GM12878 (cell line): ENCODE measurements at regions not wholly inside any gene's neighbourhood (a gene's known extent, or its start where the extent isn't known, plus 50 kb on each side); places are given as distances from the start of the nearest gene placed in this dataset.

Experiments
- ATAC-seq: fragments of 200-7000 bp; cut with Tn5 transposase; 3 replicates; pipeline ENCODE4 v1.9.1; 2020; ENCODE audit warnings: mild to moderate bottlenecking, moderate library complexity
- BruUV-seq: library from RNA; stranded (reverse); fragments of 400-500 nt; replicated peaks from 2 replicates; lab custom pipeline; 2021; lab: Mats Ljungman, UMichigan
- CTCF ChIA-PET: fragments of 300-600 bp; sonication (Branson Sonifier 250); formaldehyde crosslinking; extraction: SDS; loops from one replicate; lab custom pipeline; 2021; ENCODE audit warnings: inconsistent platforms; lab: Yijun Ruan, JAX
- POLR2A ChIA-PET: fragments of 350-600 bp; formaldehyde crosslinking; extraction: SDS; loops from one replicate; lab custom pipeline; 2021; ENCODE audit warnings: inconsistent platforms; lab: Charles Lee
- RAD21 ChIA-PET: fragments of 300-600 bp; sonication (Branson Sonifier 250); formaldehyde crosslinking; loops from one replicate; lab custom pipeline; 2023; ENCODE audit warnings: antibody characterized with exemption; ENCODE audit not compliant: unreplicated experiment; lab: Charles Lee
- SMC1A ChIA-PET: fragments of 300-600 bp; sonication (Branson Sonifier 250); formaldehyde crosslinking; loops from one replicate; lab custom pipeline; 2023; ENCODE audit not compliant: unreplicated experiment, uncharacterized antibody; lab: Charles Lee
- DNase-seq: peaks from one replicate; pipeline ENCODE4 v3.0.0-alpha.2; 2011; ENCODE audit warnings: low read depth, low spot score
- FAIRE-seq: peaks from 3 replicates; lab custom pipeline; 2011; peaks lifted over from hg19 to GRCh38; lab: Jason Lieb, UNC
- H2AFZ ChIP-seq: 2 replicates; pipeline ENCODE4 v1.6.0; 2011; ENCODE audit warnings: low read depth, low read length, control low read depth; ENCODE audit not compliant: control insufficient read depth
- H3K27ac ChIP-seq: 2 replicates; pipeline ENCODE4 v1.5.1; 2011; ENCODE audit warnings: control low read depth; ENCODE audit not compliant: control insufficient read depth, insufficient read depth
- H3K27me3 ChIP-seq, 2 experiments: replicated peaks in 1 of 2; 2 replicates each; pipeline versions ENCODE4 v1.6.0 to v1.6.1; 2011; ENCODE audit warnings: low read length in 1 of 2; ENCODE audit not compliant: control insufficient read depth in 2 of 2, insufficient read depth in 2 of 2
- H3K36me3 ChIP-seq, 2 experiments: 2 replicates each; pipeline ENCODE4 v1.5.1; 2011; ENCODE audit warnings: low read length in 1 of 2; ENCODE audit not compliant: control insufficient read depth in 2 of 2, insufficient read depth in 2 of 2
- H3K4me1 ChIP-seq: 2 replicates; pipeline ENCODE4 v1.6.1; 2011; ENCODE audit warnings: mild to moderate bottlenecking, low read length, moderate library complexity, mixed read lengths; ENCODE audit not compliant: control insufficient read depth, insufficient read depth
- H3K4me2 ChIP-seq: 2 replicates; pipeline ENCODE4 v1.6.0; 2011; ENCODE audit warnings: control low read depth; ENCODE audit not compliant: control insufficient read depth, insufficient read depth
- H3K4me3 ChIP-seq: fragments of 200-600 bp; sonication (generic); 2 replicates; pipeline ENCODE4 v1.5.1; 2016
- H3K79me2 ChIP-seq: 2 replicates; pipeline ENCODE4 v1.6.0; 2011; ENCODE audit warnings: low read length; ENCODE audit not compliant: control insufficient read depth, insufficient read depth
- H3K9ac ChIP-seq: 2 replicates; pipeline ENCODE4 v1.8.0; 2011; ENCODE audit warnings: low read length, control low read depth, mixed read lengths; ENCODE audit not compliant: control insufficient read depth, insufficient read depth
- H3K9me3 ChIP-seq: replicated peaks from 3 replicates; pipeline ENCODE4 v1.5.1; 2011; ENCODE audit warnings: mild to moderate bottlenecking, low read length; ENCODE audit not compliant: control insufficient read depth, insufficient read depth
- H4K20me1 ChIP-seq: 2 replicates; pipeline ENCODE4 v1.6.0; 2011; ENCODE audit not compliant: control insufficient read depth, insufficient read depth
- ATF2 ChIP-seq: IDR thresholded peaks from 2 replicates; pipeline ENCODE4 v1.6.1; 2012; ENCODE audit warnings: low read length, inconsistent platforms
- EP300 ChIP-seq, 2 experiments: fragments of 150-350 bp in 1 of 2; IDR thresholded peaks; 2 replicates each; pipeline ENCODE4 v1.6.1; 2011 to 2012; ENCODE audit warnings: low read depth in 2 of 2, low read length in 2 of 2, borderline replicate concordance in 1 of 2, improper control_type of control experiment in 1 of 2, inconsistent platforms in 1 of 2; ENCODE audit not compliant: control insufficient read depth in 1 of 2
- IKZF2 ChIP-seq, 2 experiments: fragments of 450-650 bp; IDR thresholded peaks; 2 replicates each; pipeline ENCODE4 v1.6.1; 2017; ENCODE audit warnings: mild to moderate bottlenecking in 2 of 2, moderate library complexity in 2 of 2
- LARP7 ChIP-seq: fragments of 450-650 bp; IDR thresholded peaks from 2 replicates; pipeline ENCODE4 v1.6.1; 2017; ENCODE audit warnings: mild to moderate bottlenecking
- MAX ChIP-seq: IDR thresholded peaks from 2 replicates; pipeline ENCODE4 v1.6.1; 2012; ENCODE audit warnings: low read depth, low read length, improper control_type of control experiment
- MTA2 ChIP-seq: fragments of 450-650 bp; IDR thresholded peaks from 2 replicates; pipeline ENCODE4 v1.6.1; 2016; ENCODE audit warnings: low read depth, mild to moderate bottlenecking, moderate library complexity
- NFXL1 ChIP-seq: fragments of 450-650 bp; IDR thresholded peaks from 2 replicates; pipeline ENCODE4 v1.6.1; 2017; ENCODE audit warnings: antibody characterized with exemption, mild to moderate bottlenecking, borderline replicate concordance
- NR2C2 ChIP-seq: IDR thresholded peaks from 2 replicates; pipeline ENCODE4 v1.6.1; 2011; ENCODE audit warnings: borderline replicate concordance, low read depth; ENCODE audit not compliant: control insufficient read depth, insufficient read length
- SRF ChIP-seq, 2 experiments: IDR thresholded peaks; 2 replicates each; pipeline ENCODE4 v1.6.1; 2011; ENCODE audit warnings: low read depth in 2 of 2, low read length in 2 of 2, mild to moderate bottlenecking in 1 of 2, moderate library complexity in 1 of 2
- YBX1 ChIP-seq: fragments of 450-650 bp; IDR thresholded peaks from 2 replicates; pipeline ENCODE4 v1.6.1; 2016; ENCODE audit warnings: antibody characterized with exemption
- WGBS: methylation state at CpG from one replicate; pipeline ENCODE4 v1.1.6; 2016; ENCODE audit warnings: low lambda C conversion rate; ENCODE audit not compliant: insufficient replicate concordance, insufficient coverage; ENCODE audit errors: missing lambda C conversion rate; 5-methylcytosine and 5-hydroxymethylcytosine counted together
- in situ Hi-C: fragments of 300-500 bp; cut with MboI; formaldehyde crosslinking; loops from 9 replicates; pipeline ENCODE4 v1.14.3; 2018; ENCODE audit warnings: mixed read lengths
- intact Hi-C: fragments of 100-400 bp; cut with micrococcal nuclease; formaldehyde crosslinking; loops from one replicate; pipeline ENCODE4 v1.14.2; 2022; ENCODE audit not compliant: unreplicated experiment
- TF ChIP-seq, protein P1 (sequence below): fragments of 450-650 bp; IDR thresholded peaks from 2 replicates; pipeline ENCODE4 v1.6.1; 2017; ENCODE audit warnings: antibody characterized with exemption, mild to moderate bottlenecking, moderate library complexity
- TF ChIP-seq, protein P2 (sequence below): fragments of 450-650 bp; IDR thresholded peaks from 2 replicates; pipeline ENCODE4 v1.6.1; 2017; ENCODE audit warnings: mild to moderate bottlenecking, moderate library complexity
- TF ChIP-seq, protein P3 (sequence below): fragments of 450-650 bp; IDR thresholded peaks from 2 replicates; pipeline ENCODE4 v1.6.1; 2017; ENCODE audit warnings: mild to moderate bottlenecking

DNA sequence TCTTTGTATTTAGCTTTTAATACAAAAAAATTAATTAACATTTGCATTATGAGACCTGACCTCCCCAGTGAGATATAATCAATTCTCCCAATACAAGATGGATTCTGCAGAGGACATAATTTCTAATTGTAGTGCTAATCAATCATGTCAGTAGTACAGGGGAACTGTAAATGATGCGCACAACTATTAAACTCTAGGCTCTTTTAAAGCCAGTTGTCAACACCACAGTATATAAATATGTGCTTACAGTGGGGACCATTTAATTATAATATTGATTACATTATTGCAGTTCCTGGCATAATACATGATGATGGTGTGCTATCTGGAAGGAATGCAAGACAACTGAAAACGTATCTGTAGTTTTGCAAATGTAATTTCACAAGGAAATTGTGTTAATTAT, 285.6 kb upstream of the EPHA4 start (continued):
- TF ChIP-seq SRF (IDR thresholded peaks at IDR 0.05; ENCODE audit: low read depth in 2 of 2, low read length in 2 of 2), result no peak
- TF ChIP-seq, protein P1, sequence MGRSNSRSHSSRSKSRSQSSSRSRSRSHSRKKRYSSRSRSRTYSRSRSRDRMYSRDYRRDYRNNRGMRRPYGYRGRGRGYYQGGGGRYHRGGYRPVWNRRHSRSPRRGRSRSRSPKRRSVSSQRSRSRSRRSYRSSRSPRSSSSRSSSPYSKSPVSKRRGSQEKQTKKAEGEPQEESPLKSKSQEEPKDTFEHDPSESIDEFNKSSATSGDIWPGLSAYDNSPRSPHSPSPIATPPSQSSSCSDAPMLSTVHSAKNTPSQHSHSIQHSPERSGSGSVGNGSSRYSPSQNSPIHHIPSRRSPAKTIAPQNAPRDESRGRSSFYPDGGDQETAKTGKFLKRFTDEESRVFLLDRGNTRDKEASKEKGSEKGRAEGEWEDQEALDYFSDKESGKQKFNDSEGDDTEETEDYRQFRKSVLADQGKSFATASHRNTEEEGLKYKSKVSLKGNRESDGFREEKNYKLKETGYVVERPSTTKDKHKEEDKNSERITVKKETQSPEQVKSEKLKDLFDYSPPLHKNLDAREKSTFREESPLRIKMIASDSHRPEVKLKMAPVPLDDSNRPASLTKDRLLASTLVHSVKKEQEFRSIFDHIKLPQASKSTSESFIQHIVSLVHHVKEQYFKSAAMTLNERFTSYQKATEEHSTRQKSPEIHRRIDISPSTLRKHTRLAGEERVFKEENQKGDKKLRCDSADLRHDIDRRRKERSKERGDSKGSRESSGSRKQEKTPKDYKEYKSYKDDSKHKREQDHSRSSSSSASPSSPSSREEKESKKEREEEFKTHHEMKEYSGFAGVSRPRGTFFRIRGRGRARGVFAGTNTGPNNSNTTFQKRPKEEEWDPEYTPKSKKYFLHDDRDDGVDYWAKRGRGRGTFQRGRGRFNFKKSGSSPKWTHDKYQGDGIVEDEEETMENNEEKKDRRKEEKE, result no peak
- TF ChIP-seq NR2C2, result no peak

DNA sequence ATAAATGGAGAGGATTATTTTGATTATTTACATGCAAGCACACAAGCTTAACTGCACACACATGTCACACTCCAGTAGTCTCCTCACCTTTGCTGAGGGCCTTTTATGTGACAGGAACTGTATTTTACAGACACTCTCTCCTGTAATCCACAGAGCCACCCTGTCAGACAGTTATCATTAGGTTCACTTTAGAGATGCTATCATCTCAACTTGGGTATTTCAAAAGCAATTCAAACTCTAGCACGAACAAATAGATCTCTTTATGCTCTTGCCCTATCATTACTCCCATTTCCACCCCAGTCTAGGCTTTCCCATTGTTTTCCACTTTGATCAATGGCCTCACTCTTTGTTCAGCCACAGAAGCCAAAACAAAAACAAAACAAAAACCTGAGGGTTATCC, 281.2 kb upstream of the EPHA4 start:
- Histone ChIP-seq H3K27ac (no peak overlapping the region), H2AFZ (no peak overlapping the region), H3K4me1 (no peaks in the 10 kb centered on the region), H3K79me2 (no peaks in the 10 kb centered on the region), H3K9me3 (no peaks in the 10 kb centered on the region), H3K27me3 (no peaks in the 10 kb centered on the region), H3K4me2 (no peak overlapping the region), H3K36me3 (no peaks in the 10 kb centered on the region), H4K20me1 (no peaks in the 10 kb centered on the region), H3K9ac (no peak overlapping the region), H3K4me3 (no peak overlapping the region)
- POLR2A ChIA-PET, result no interaction called here
- SMC1A ChIA-PET, result no interaction called here
- CTCF ChIA-PET, result no interaction called here
- RAD21 ChIA-PET, result no interaction called here
- in situ Hi-C loops (no loop called here), intact Hi-C loops (no loop called here)
- FAIRE-seq (no peak), ATAC-seq (no peak), DNase-seq (no peak)
- WGBS, result 0% methylated on average over 1 of the region's 1 CpG
- BruUV-seq, result no TSS peak
- TF ChIP-seq, protein P2, sequence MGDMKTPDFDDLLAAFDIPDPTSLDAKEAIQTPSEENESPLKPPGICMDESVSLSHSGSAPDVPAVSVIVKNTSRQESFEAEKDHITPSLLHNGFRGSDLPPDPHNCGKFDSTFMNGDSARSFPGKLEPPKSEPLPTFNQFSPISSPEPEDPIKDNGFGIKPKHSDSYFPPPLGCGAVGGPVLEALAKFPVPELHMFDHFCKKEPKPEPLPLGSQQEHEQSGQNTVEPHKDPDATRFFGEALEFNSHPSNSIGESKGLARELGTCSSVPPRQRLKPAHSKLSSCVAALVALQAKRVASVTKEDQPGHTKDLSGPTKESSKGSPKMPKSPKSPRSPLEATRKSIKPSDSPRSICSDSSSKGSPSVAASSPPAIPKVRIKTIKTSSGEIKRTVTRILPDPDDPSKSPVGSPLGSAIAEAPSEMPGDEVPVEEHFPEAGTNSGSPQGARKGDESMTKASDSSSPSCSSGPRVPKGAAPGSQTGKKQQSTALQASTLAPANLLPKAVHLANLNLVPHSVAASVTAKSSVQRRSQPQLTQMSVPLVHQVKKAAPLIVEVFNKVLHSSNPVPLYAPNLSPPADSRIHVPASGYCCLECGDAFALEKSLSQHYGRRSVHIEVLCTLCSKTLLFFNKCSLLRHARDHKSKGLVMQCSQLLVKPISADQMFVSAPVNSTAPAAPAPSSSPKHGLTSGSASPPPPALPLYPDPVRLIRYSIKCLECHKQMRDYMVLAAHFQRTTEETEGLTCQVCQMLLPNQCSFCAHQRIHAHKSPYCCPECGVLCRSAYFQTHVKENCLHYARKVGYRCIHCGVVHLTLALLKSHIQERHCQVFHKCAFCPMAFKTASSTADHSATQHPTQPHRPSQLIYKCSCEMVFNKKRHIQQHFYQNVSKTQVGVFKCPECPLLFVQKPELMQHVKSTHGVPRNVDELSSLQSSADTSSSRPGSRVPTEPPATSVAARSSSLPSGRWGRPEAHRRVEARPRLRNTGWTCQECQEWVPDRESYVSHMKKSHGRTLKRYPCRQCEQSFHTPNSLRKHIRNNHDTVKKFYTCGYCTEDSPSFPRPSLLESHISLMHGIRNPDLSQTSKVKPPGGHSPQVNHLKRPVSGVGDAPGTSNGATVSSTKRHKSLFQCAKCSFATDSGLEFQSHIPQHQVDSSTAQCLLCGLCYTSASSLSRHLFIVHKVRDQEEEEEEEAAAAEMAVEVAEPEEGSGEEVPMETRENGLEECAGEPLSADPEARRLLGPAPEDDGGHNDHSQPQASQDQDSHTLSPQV, result no peak
- no peak for TF ChIP-seq EP300 (IDR thresholded peaks at IDR 0.05; ENCODE audit: borderline replicate concordance in 1 of 2, control insufficient read depth in 1 of 2, low read depth in 2 of 2, low read length in 2 of 2)
- no peak for TF ChIP-seq MTA2
- no peak for TF ChIP-seq NFXL1
- TF ChIP-seq ATF2, result no peak
- no peak for TF ChIP-seq YBX1
- TF ChIP-seq IKZF2 (IDR thresholded peaks at IDR 0.05), result no peak
- no peak for TF ChIP-seq MAX
- no peak for TF ChIP-seq LARP7
- TF ChIP-seq, protein P3, sequence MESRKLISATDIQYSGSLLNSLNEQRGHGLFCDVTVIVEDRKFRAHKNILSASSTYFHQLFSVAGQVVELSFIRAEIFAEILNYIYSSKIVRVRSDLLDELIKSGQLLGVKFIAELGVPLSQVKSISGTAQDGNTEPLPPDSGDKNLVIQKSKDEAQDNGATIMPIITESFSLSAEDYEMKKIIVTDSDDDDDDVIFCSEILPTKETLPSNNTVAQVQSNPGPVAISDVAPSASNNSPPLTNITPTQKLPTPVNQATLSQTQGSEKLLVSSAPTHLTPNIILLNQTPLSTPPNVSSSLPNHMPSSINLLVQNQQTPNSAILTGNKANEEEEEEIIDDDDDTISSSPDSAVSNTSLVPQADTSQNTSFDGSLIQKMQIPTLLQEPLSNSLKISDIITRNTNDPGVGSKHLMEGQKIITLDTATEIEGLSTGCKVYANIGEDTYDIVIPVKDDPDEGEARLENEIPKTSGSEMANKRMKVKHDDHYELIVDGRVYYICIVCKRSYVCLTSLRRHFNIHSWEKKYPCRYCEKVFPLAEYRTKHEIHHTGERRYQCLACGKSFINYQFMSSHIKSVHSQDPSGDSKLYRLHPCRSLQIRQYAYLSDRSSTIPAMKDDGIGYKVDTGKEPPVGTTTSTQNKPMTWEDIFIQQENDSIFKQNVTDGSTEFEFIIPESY, result no peak
